Keratinocyte (primary cell): ENCODE measurements at regions not wholly inside any gene's neighbourhood (a gene's known extent, or its start where the extent isn't known, plus 50 kb on each side); places are given as distances from the start of the nearest gene placed in this dataset.

ENCODE experiments used
- DNase-seq: peaks from one replicate; pipeline ENCODE4 v3.0.0-alpha.2; 2011; ENCODE audit warnings: low read depth, missing footprints, low spot score
- FAIRE-seq: peaks from 2 replicates; lab custom pipeline; 2011; peaks lifted over from hg19 to GRCh38; lab: Jason Lieb, UNC
- H2AFZ ChIP-seq: 2 replicates; pipeline ENCODE4 v1.6.0; 2012; ENCODE audit warnings: low read length, control low read depth, inconsistent platforms; ENCODE audit not compliant: control insufficient read depth
- H3K27ac ChIP-seq: 2 replicates; pipeline ENCODE4 v1.5.1; 2011; ENCODE audit warnings: low read length; ENCODE audit not compliant: control insufficient read depth, insufficient read depth
- H3K27me3 ChIP-seq: 3 replicates; pipeline ENCODE4 v1.6.0; 2011; ENCODE audit warnings: low read length; ENCODE audit not compliant: control insufficient read depth, insufficient read depth; ENCODE audit errors: extremely low read depth
- H3K36me3 ChIP-seq, 2 experiments: 2 replicates in 1 of 2; 3 replicates in 1 of 2; pipeline ENCODE4 v1.5.1; 2011; ENCODE audit warnings: low read length in 2 of 2, mild to moderate bottlenecking in 1 of 2; ENCODE audit not compliant: control insufficient read depth in 2 of 2, insufficient read depth in 2 of 2; ENCODE audit errors: extremely low read depth in 1 of 2
- H3K4me1 ChIP-seq: 3 replicates; pipeline ENCODE4 v1.5.1; 2011; ENCODE audit warnings: low read length; ENCODE audit not compliant: control insufficient read depth, insufficient read depth; ENCODE audit errors: extremely low read depth
- H3K4me2 ChIP-seq: 3 replicates; pipeline ENCODE4 v1.6.0; 2011; ENCODE audit warnings: low read depth, low read length; ENCODE audit not compliant: control insufficient read depth, insufficient read depth; ENCODE audit errors: extremely low read depth
- H3K4me3 ChIP-seq, 3 experiments: fragments of 200-600 bp in 1 of 3; sonication (generic) in 1 of 3; 2 replicates in 2 of 3; 3 replicates in 1 of 3; pipeline ENCODE4 v1.5.1; 2011 to 2016; ENCODE audit warnings: low read length in 3 of 3, mild to moderate bottlenecking in 3 of 3, control low read depth in 2 of 3, inconsistent platforms in 1 of 3, low read depth in 1 of 3, mixed read lengths in 1 of 3, mixed run types in 1 of 3, moderate library complexity in 1 of 3; ENCODE audit not compliant: control insufficient read depth in 2 of 3, insufficient read depth in 2 of 3; ENCODE audit errors: extremely low read depth in 1 of 3
- H3K79me2 ChIP-seq: 2 replicates; pipeline ENCODE4 v1.6.0; 2012; ENCODE audit warnings: low read length; ENCODE audit not compliant: control insufficient read depth, insufficient read depth
- H3K9ac ChIP-seq: 3 replicates; pipeline ENCODE4 v1.6.0; 2011; ENCODE audit warnings: low read length; ENCODE audit not compliant: control insufficient read depth, insufficient read depth; ENCODE audit errors: extremely low read depth
- H3K9me1 ChIP-seq: 3 replicates; pipeline ENCODE4 v1.6.0; 2011; ENCODE audit warnings: low read length; ENCODE audit not compliant: control insufficient read depth, insufficient read depth; ENCODE audit errors: extremely low read depth
- H3K9me3 ChIP-seq: 2 replicates; pipeline ENCODE4 v1.5.1; 2012; ENCODE audit warnings: low read depth, low read length; ENCODE audit not compliant: control insufficient read depth
- H4K20me1 ChIP-seq: 3 replicates; pipeline ENCODE4 v1.6.0; 2011; ENCODE audit warnings: low read length; ENCODE audit not compliant: control insufficient read depth, insufficient read depth; ENCODE audit errors: extremely low read depth
- CTCF ChIP-seq, 3 experiments: IDR thresholded peaks in 1 of 3; conservative IDR thresholded peaks in 1 of 3; optimal IDR thresholded peaks in 1 of 3; 2 replicates in 2 of 3; 3 replicates in 1 of 3; pipeline versions ENCODE3 to v1.5.1; 2011; ENCODE audit warnings: low read length in 3 of 3, mild to moderate bottlenecking in 3 of 3, moderate library complexity in 2 of 3, control low read depth in 1 of 3, inconsistent platforms in 1 of 3; ENCODE audit not compliant: insufficient read depth in 2 of 3; ENCODE audit errors: extremely low read depth in 1 of 3
- EZH2 ChIP-seq: IDR thresholded peaks from one replicate; pipeline ENCODE4 v1.6.1; 2012; ENCODE audit warnings: inconsistent platforms, mild to moderate bottlenecking, low read length, moderate library complexity
- dilution Hi-C: fragments of 300-500 bp; cut with MboI; formaldehyde crosslinking; loops from one replicate; pipeline ENCODE4 v1.7.0; 2020; ENCODE audit warnings: low sequenced_read_pairs; ENCODE audit not compliant: extremely low pct_ligation_motif_present

DNA sequence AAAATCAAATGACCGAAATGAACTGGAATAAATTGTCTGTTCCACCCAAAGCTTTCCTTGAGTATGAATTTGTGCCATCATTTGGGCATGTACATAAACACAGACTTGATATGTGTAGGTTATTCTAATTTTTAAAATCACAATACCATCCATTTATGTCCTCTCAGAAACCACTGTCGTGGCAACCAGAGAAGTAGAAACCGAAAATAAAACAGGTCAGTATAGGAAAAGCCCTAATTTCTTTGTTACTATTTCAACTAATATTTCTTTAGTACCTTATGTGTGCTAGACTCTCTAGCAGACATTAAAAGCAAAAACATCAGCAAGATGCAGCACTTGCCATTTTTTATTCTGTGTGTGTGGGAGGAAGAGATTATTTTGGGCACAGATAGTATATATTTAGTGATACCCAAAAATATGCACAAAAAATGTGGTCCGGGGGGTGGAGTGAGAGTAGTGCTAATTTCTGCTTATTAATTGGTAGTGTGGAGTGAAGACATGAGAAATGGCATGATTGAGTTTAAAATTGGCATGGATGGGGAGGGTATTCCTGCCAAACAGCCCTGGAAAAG, 130.8 kb upstream of the CNTN1 start:
- Histone ChIP-seq H3K27ac (no peak overlapping the region), H3K4me1 (no peaks in the 10 kb centered on the region), H3K36me3 (no peaks in the 10 kb centered on the region), H3K9me1 (no peaks in the 10 kb centered on the region), H3K9ac (no peak overlapping the region), H3K27me3 (no peaks in the 10 kb centered on the region), H3K79me2 (no peaks in the 10 kb centered on the region), H3K4me3 (no peak overlapping the region), H2AFZ (no peak overlapping the region), H4K20me1 (no peaks in the 10 kb centered on the region), H3K4me2 (no peak overlapping the region), H3K9me3 (no peaks in the 10 kb centered on the region)
- TF ChIP-seq EZH2 (no peak), CTCF (optimal IDR thresholded peaks at IDR 0.05 in 1 of 3, IDR thresholded peaks at IDR 0.05 in 1 of 3, conservative IDR thresholded peaks at IDR 0.05 in 1 of 3; ENCODE audit: extremely low read depth in 1 of 3, insufficient read depth in 2 of 3, low read length in 3 of 3) (no peak)
- FAIRE-seq (no peak), DNase-seq (no peak)
- dilution Hi-C loops = no loop called here

DNA sequence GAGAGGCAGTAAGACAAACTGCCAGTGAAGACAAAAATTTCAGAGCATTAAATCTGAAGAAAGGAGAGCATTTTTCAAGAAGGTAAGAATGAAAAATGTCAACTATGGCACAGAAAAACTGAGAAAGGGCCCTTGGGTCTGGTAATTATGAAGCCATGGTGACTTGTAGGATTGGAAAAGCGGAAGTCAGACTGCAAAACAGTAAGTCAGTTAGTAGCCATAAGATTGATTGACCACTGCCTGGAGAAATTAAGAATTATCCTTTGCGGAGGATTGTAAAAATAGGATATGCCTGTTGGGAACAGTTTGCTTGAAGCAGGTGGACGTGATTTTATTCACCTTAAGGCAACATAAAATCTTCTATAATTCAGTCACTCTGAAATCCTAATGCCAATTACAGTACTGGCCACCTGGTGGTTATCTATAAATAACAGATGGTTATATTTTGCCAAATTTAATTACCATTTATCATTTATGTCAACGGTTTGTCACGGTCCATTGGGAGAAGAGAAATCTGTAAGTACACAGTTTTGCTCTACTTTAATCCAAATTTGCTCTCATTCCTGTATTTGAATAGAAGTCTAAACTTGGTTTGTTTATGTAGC, 127.1 kb upstream of the CNTN1 start:
- H3K27ac ChIP-seq = no peak overlapping the region
- no peaks in the 10 kb centered on the region for H3K9me1 ChIP-seq
- TF ChIP-seq EZH2 (no peak), CTCF (optimal IDR thresholded peaks at IDR 0.05 in 1 of 3, IDR thresholded peaks at IDR 0.05 in 1 of 3, conservative IDR thresholded peaks at IDR 0.05 in 1 of 3; ENCODE audit: extremely low read depth in 1 of 3, insufficient read depth in 2 of 3, low read length in 3 of 3) (no peak)
- DNase-seq = no peak
- no peak overlapping the region for H3K4me2 ChIP-seq
- H3K79me2 ChIP-seq = no peaks in the 10 kb centered on the region
- dilution Hi-C loops = no loop called here
- H2AFZ ChIP-seq = no peak overlapping the region
- no peaks in the 10 kb centered on the region for H4K20me1 ChIP-seq
- H3K4me1 ChIP-seq = no peaks in the 10 kb centered on the region
- no peak overlapping the region for H3K4me3 ChIP-seq
- no peaks in the 10 kb centered on the region for H3K27me3 ChIP-seq
- FAIRE-seq = no peak
- H3K9me3 ChIP-seq = no peaks in the 10 kb centered on the region
- no peak overlapping the region for H3K9ac ChIP-seq
- no peaks in the 10 kb centered on the region for H3K36me3 ChIP-seq
